Ovary (tissue), 7 donors: ENCODE measurements at regions not wholly inside any gene's neighbourhood (a gene's known extent, or its start where the extent isn't known, plus 50 kb on each side); places are given as distances from the start of the nearest gene placed in this dataset.

Experiments
- DNase-seq, 5 donors: peaks; one replicate each; pipeline ENCODE4 v3.0.0-alpha.2; 2019 to 2020
- H3K27ac ChIP-seq, 2 donors: fragments of 200-600 bp; one replicate each; pipeline versions ENCODE4 v1.5.1 to v1.8.0; 2019 to 2022
- H3K27me3 ChIP-seq: fragments of 200-600 bp; one replicate; pipeline ENCODE4 v1.8.0; 2022
- H3K36me3 ChIP-seq: fragments of 200-600 bp; sonication (generic); one replicate; pipeline ENCODE4 v1.5.1; 2019
- H3K4me1 ChIP-seq: one replicate; pipeline ENCODE4 v1.8.1; 2013; ENCODE audit warnings: mild to moderate bottlenecking, moderate library complexity; ENCODE audit not compliant: insufficient read depth
- H3K4me3 ChIP-seq: fragments of 200-600 bp; sonication (generic); one replicate; pipeline ENCODE4 v1.5.1; 2017
- H3K9me3 ChIP-seq, 2 donors: fragments of 200-600 bp in 1 of 2; sonication (generic) in 1 of 2; one replicate each; pipeline versions ENCODE4 v1.5.1 to v1.8.1; 2013 to 2019; ENCODE audit warnings: mild to moderate bottlenecking in 1 of 2, moderate library complexity in 1 of 2
- EP300 ChIP-seq: sonication (generic); formaldehyde crosslinking; IDR thresholded peaks from one replicate; pipeline ENCODE4 v1.6.1; 2017; ENCODE audit warnings: antibody characterized with exemption
- POLR2A ChIP-seq: fragments of 450-650 bp; IDR thresholded peaks from one replicate; pipeline ENCODE4 v1.6.1; 2017; ENCODE audit warnings: antibody characterized with exemption, mild to moderate bottlenecking, moderate library complexity
- WGBS, 3 donors: extraction: QIAGEN DNeasy Blood & Tissue Kit in 1 of 3; methylation state at CpG; one replicate each; pipeline versions ENCODE4 v1.1.5 to v1.1.7; 2013 to 2017; 5-methylcytosine and 5-hydroxymethylcytosine counted together
- intact Hi-C, 4 donors: fragments of 100-400 bp; cut with DNase I; formaldehyde crosslinking; loops; one replicate each; pipeline versions ENCODE4 v1.11.0 to v1.15.1; 2022 to 2023
- TF ChIP-seq, protein P1 (sequence below), 3 donors: fragments of 450-650 bp in 2 of 3; fragments of 200-600 bp in 1 of 3; IDR thresholded peaks; one replicate each; pipeline versions ENCODE4 v1.5.1 to v1.8.0; 2016 to 2022; ENCODE audit warnings: antibody characterized with exemption in 3 of 3, mild to moderate bottlenecking in 1 of 3
- donor health status: DM: no; HTN: no; CAD: no; lungs with moderate emphysema.
- donor health status: DM: no; HTN: no; CAD: no.
- donor health status: Bipolar disorder and iron deficiency.
- donor health status: DM: no; HTN: no; CAD: no.
- donor health status: DM: yes; HTN: yes; CAD: no.

DNA sequence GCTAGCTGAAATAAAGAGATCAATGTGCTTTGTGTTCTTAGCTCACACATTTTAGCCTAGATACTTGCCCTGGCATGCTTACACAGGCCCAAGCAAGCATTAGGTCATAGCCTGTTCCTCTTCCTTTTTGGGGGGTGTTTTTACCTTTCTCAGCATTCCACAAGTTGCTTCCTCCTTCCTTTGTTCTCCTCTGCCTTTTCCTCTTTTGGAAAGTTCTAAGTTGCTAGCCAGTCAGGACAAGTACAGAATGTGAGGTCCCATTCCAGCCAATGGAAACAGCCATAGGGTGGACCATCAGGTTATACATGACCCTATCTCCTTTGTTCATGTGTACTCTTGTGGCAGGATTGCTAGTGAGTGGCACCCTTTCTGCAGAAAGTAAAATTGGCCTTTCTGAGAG is 154.9 kb downstream of the RASSF9 start:
- no peak for TF ChIP-seq EP300
- TF ChIP-seq POLR2A, result no peak

DNA sequence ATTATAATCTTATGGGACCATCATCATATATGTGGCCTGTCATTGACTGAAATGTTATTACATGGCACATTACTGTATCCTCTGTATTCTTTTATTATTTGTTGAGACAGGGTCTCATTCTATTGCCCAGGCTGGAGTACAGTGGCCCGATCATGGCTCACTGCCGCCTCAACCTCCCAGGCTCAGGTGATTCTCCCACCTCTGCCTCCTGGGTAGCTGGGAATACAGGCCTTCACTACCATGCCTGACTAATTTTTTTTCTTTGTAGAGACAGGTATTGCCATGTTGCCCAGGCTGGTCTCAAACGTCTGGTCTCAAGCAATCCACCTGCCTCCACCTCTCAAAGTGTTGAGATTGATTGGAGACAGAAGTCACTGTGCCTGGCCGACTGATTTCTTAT is 153.2 kb downstream of the RASSF9 start:
- no peaks in the 10 kb centered on the region for H3K4me1 ChIP-seq
- H3K4me3 ChIP-seq, result no peak overlapping the region
- no peak overlapping the region for H3K27ac ChIP-seq
- no peak for TF ChIP-seq POLR2A
- no peaks in the 10 kb centered on the region for H3K36me3 ChIP-seq
- whole genome bisulfite sequencing, 3 donors, result 80 to 89% (median 83%) methylated on average over 4 of the region's 4 CpGs
- H3K9me3 ChIP-seq, result no peaks in the 10 kb centered on the region
- DNase-seq, result no peak
- H3K27me3 ChIP-seq, result no peaks in the 10 kb centered on the region
- intact Hi-C loops, result no loop called here

More for the DNA sequence above, 154.9 kb downstream of the RASSF9 start:
- no peaks in the 10 kb centered on the region for H3K27me3 ChIP-seq
- no peak for DNase-seq
- no peaks in the 10 kb centered on the region for H3K9me3 ChIP-seq
- no peak overlapping the region for H3K4me3 ChIP-seq
- intact Hi-C loops, result no loop called here
- H3K36me3 ChIP-seq, result no peaks in the 10 kb centered on the region
- no peaks in the 10 kb centered on the region for H3K4me1 ChIP-seq
- H3K27ac ChIP-seq, result no peak overlapping the region

DNA sequence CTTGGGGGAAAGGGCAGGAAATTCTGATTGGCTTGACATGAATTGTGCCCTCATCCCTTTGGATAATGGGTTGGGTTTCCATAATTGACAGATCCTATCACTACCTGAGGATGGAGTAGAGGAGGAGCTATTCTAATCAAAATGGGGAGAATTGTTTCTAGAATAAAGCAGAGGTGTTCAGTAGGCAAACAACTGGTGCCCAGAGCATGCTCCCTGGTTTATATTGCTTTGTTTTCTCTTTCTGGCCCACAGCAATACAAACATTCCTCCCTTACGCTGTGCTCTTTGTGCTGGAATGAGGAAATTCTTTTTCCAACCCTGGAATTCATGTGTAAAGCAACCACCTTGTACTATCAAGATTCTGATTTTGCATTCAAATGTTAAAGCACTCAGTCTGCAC is 147.4 kb downstream of the RASSF9 start:
- TF ChIP-seq EP300 (no peak), POLR2A (no peak)
- TF ChIP-seq, protein P1, sequence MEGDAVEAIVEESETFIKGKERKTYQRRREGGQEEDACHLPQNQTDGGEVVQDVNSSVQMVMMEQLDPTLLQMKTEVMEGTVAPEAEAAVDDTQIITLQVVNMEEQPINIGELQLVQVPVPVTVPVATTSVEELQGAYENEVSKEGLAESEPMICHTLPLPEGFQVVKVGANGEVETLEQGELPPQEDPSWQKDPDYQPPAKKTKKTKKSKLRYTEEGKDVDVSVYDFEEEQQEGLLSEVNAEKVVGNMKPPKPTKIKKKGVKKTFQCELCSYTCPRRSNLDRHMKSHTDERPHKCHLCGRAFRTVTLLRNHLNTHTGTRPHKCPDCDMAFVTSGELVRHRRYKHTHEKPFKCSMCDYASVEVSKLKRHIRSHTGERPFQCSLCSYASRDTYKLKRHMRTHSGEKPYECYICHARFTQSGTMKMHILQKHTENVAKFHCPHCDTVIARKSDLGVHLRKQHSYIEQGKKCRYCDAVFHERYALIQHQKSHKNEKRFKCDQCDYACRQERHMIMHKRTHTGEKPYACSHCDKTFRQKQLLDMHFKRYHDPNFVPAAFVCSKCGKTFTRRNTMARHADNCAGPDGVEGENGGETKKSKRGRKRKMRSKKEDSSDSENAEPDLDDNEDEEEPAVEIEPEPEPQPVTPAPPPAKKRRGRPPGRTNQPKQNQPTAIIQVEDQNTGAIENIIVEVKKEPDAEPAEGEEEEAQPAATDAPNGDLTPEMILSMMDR (IDR thresholded peaks at IDR 0.05), result no peak
- Histone ChIP-seq H3K36me3 (no peaks in the 10 kb centered on the region), H3K27me3 (no peaks in the 10 kb centered on the region), H3K9me3 (no peaks in the 10 kb centered on the region), H3K4me3 (no peak overlapping the region), H3K4me1 (no peaks in the 10 kb centered on the region), H3K27ac (no peak overlapping the region)
- whole genome bisulfite sequencing, 3 donors, result 11 to 21% (median 13%) methylated on average over 1 of the region's 1 CpG
- no peak for DNase-seq
- intact Hi-C loops, result no loop called here

DNA sequence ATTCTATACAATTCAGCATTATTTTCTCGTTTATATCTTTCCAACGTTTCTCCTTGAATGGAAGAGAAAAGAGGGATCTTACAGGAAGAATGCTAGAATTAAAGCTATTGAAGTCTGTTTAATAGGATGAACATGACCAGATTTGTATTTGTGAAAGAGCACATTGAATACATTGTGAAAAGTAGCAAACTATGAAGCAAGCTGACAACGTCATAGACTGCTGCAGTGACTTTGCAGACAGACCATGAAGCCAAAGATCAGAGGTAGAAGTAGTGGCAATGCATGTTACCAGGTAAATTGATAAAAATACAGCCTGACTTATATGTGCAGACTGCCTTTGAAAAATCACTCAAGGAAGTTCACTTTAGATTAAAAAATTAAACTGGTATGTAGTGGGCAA is 146.1 kb downstream of the RASSF9 start:
- H3K4me3 ChIP-seq, result no peak overlapping the region

DNA sequence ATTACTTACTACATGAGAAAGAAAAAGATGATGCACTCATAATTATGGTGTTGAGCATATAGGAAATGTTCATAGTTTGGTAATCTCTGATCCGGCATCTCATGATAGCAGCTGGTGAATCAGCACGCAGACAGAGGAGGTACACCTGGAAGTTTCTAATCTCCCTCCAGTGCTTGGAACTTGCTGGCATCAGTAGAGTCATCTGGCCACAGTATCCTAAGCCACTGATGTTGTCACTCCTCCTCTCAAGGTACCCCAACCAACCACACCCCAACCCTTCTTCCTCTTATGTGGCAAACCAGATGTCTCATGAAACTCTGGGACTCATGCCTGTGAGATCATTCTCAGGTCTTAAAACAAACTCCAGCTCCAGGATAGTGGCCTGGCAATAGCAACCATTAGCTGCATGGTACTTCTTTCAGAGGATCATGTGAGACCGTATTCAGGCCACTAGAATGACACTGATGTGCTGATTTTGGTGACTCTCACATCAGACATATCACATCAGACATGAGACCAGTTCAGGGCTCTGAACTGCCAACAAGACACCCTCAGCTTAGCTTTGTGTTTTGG is 143.0 kb downstream of the RASSF9 start:
- 88 to 95% (median 90%) methylated on average over 3 of the region's 3 CpGs for WGBS, 3 donors
- TF ChIP-seq POLR2A (no peak), EP300 (no peak)
- TF ChIP-seq, protein P1 (IDR thresholded peaks at IDR 0.05), result no peak
- no peaks in the 10 kb centered on the region for H3K27me3 ChIP-seq
- no peak for DNase-seq
- H3K27ac ChIP-seq, result no peak overlapping the region
- no peak overlapping the region for H3K4me3 ChIP-seq
- intact Hi-C loops, result no loop called here
- H3K9me3 ChIP-seq, result no peaks in the 10 kb centered on the region
- H3K36me3 ChIP-seq, result no peaks in the 10 kb centered on the region
- no peaks in the 10 kb centered on the region for H3K4me1 ChIP-seq

More for the DNA sequence above, 146.1 kb downstream of the RASSF9 start:
- H3K27me3 ChIP-seq, result no peaks in the 10 kb centered on the region
- no peak for DNase-seq
- no peak overlapping the region for H3K27ac ChIP-seq
- H3K36me3 ChIP-seq, result no peaks in the 10 kb centered on the region
- no peaks in the 10 kb centered on the region for H3K9me3 ChIP-seq
- TF ChIP-seq, protein P1 (IDR thresholded peaks at IDR 0.05), result no peak
- TF ChIP-seq EP300 (no peak), POLR2A (no peak)
- 64 to 77% (median 77%) methylated on average over 3 of the region's 3 CpGs for WGBS, 3 donors
- intact Hi-C loops, result no loop called here
- no peaks in the 10 kb centered on the region for H3K4me1 ChIP-seq
